ENCODE measurements at regions not wholly inside any gene's neighbourhood (a gene's known extent, or its start where the extent isn't known, plus 50 kb on each side); places are given as distances from the start of the nearest gene placed in this dataset.

GRCh38 chr16:87052506-87052905 is 264.7 kb downstream of the C16orf95 start:
- TF ChIP-seq CTCF (IDR thresholded peaks at IDR 0.05) = no peak
- Mint-ChIP-seq H3K4me3 (no peak overlapping the region), H3K27ac (no peak overlapping the region), H3K9me3 (peaks cover 3% of the 10 kb centered on the region), H3K27me3 (peaks cover 14% of the 10 kb centered on the region), H3K4me1 (no peaks in the 10 kb centered on the region), H3K36me3 (ENCODE audit: low read depth) (no peaks in the 10 kb centered on the region)
- intact Hi-C loops (cut with micrococcal nuclease) = no loop called here
- ChIA-PET POLR2A (no interaction called here), CTCF (no interaction called here)
- DNase-seq = no peak
- ATAC-seq (ENCODE audit: low read depth) = no peak

GRCh38 chr16:87053016-87053982 is 263.9 kb downstream of the C16orf95 start:
- no peak for TF ChIP-seq CTCF (IDR thresholded peaks at IDR 0.05)
- intact Hi-C loops (cut with micrococcal nuclease) = no loop called here
- Mint-ChIP-seq H3K27me3 (peaks cover 14% of the 10 kb centered on the region), H3K36me3 (ENCODE audit: low read depth) (no peaks in the 10 kb centered on the region), H3K27ac (no peak overlapping the region), H3K9me3 (peaks cover 3% of the 10 kb centered on the region), H3K4me1 (no peaks in the 10 kb centered on the region), H3K4me3 (no peak overlapping the region)
- CTCF ChIA-PET = no interaction called here
- ATAC-seq (ENCODE audit: low read depth) = no peak
- DNase-seq = no peak
- POLR2A ChIA-PET = no interaction called here

- ChIA-PET POLR2A (no interaction called here), CTCF (no interaction called here)
- intact Hi-C loops (cut with micrococcal nuclease) = no loop called here
- Mint-ChIP-seq H3K36me3 (ENCODE audit: low read depth) (no peaks in the 10 kb centered on the region), H3K9me3 (peaks cover 3% of the 10 kb centered on the region), H3K27me3 (peaks cover 14% of the 10 kb centered on the region), H3K27ac (no peak overlapping the region), H3K4me1 (no peaks in the 10 kb centered on the region), H3K4me3 (no peak overlapping the region)
- DNase-seq (no peak), ATAC-seq (ENCODE audit: low read depth) (no peak)
- TF ChIP-seq CTCF (IDR thresholded peaks at IDR 0.05) = no peak
These were observed 263.0 kb downstream of the C16orf95 start for GRCh38 chr16:87054154-87054553.

GRCh38 chr16:87054856-87055255 is 262.3 kb downstream of the C16orf95 start:
- no peak for TF ChIP-seq CTCF (IDR thresholded peaks at IDR 0.05)
- ATAC-seq (ENCODE audit: low read depth) (no peak), DNase-seq (no peak)
- ChIA-PET CTCF (no interaction called here), POLR2A (no interaction called here)
- Mint-ChIP-seq H3K27ac (no peak overlapping the region), H3K36me3 (ENCODE audit: low read depth) (no peaks in the 10 kb centered on the region), H3K27me3 (peaks cover 14% of the 10 kb centered on the region), H3K4me3 (no peak overlapping the region), H3K4me1 (no peaks in the 10 kb centered on the region), H3K9me3 (no peaks in the 10 kb centered on the region)
- intact Hi-C loops (cut with micrococcal nuclease) = no loop called here

- no peak overlapping the region for H3K4me3 Mint-ChIP-seq
- no peaks in the 10 kb centered on the region for H3K36me3 Mint-ChIP-seq (ENCODE audit: low read depth)
- intact Hi-C loops (cut with micrococcal nuclease) = no loop called here
- ChIA-PET POLR2A (no interaction called here), CTCF (no interaction called here)
- DNase-seq = no peak
- H3K27me3 Mint-ChIP-seq = peaks cover 14% of the 10 kb centered on the region
- no peak overlapping the region for H3K27ac Mint-ChIP-seq
- ATAC-seq (ENCODE audit: low read depth) = no peak
- H3K9me3 Mint-ChIP-seq = no peaks in the 10 kb centered on the region
- peaks cover 11% of the 10 kb centered on the region for H3K4me1 Mint-ChIP-seq
- no peak for TF ChIP-seq CTCF (IDR thresholded peaks at IDR 0.05)
These were observed 261.1 kb downstream of the C16orf95 start for GRCh38 chr16:87056083-87056482.

Measured in activated B cell treated with CpG ODN at 0.5 μM for 24 hours (primary cell).